ENCODE measurements at regions not wholly inside any gene's neighbourhood (a gene's known extent, or its start where the extent isn't known, plus 50 kb on each side); places are given as distances from the start of the nearest gene placed in this dataset.

GRCh38 chr12:65528127-65528526 lies 249.6 kb downstream of the MSRB3 start:
- no peak for TF ChIP-seq CTCF (IDR thresholded peaks at IDR 0.05)

- no peak for TF ChIP-seq CTCF (IDR thresholded peaks at IDR 0.05)
These were observed 250.6 kb downstream of the MSRB3 start for GRCh38 chr12:65529106-65529505.

- no peak for TF ChIP-seq CTCF (IDR thresholded peaks at IDR 0.05)
These were observed 251.4 kb downstream of the MSRB3 start for GRCh38 chr12:65529771-65530435.

GRCh38 chr12:65532162-65532561 lies 253.7 kb downstream of the MSRB3 start:
- no peak for TF ChIP-seq CTCF (IDR thresholded peaks at IDR 0.05)

GRCh38 chr12:65532764-65533163 lies 254.3 kb downstream of the MSRB3 start:
- no peak for TF ChIP-seq CTCF (IDR thresholded peaks at IDR 0.05)

- TF ChIP-seq CTCF (IDR thresholded peaks at IDR 0.05) = no peak
These were observed 254.8 kb downstream of the MSRB3 start for GRCh38 chr12:65533177-65533883.

- no peak for TF ChIP-seq CTCF (IDR thresholded peaks at IDR 0.05)
These were observed 255.9 kb downstream of the MSRB3 start for GRCh38 chr12:65534238-65534841.

All from LNCAP (cell line).